GM12891 (cell line): ENCODE measurements at regions not wholly inside any gene's neighbourhood (a gene's known extent, or its start where the extent isn't known, plus 50 kb on each side); places are given as distances from the start of the nearest gene placed in this dataset.

Source experiments
- POLR2A ChIP-seq: IDR thresholded peaks from 2 replicates; pipeline ENCODE4 v1.6.1; 2011; ENCODE audit warnings: low read depth, low read length, control low read depth
- TAF1 ChIP-seq: IDR thresholded peaks from 2 replicates; pipeline ENCODE4 v1.6.1; 2011; ENCODE audit warnings: low read depth, low read length, control low read depth

DNA sequence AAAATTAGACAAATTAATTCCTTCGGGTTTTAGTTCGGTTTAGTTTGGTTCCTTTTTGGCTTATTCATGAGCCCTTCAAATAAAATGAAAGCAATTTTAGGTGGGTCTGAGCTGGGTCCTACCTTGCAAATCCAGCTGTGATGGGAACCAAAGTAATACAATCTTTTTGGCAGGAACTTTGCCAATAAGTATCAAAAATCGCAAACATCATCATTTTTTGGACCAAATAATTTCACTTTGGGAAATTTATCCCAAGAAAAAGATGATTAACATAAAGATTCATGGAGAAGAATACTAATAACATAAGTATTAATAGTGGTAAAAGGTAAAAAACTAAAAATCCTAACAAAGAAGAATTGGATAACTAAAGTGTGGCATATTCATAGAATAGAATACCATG, 67.8 kb upstream of the MYOCD start:
- no peak for TF ChIP-seq TAF1
- no peak for TF ChIP-seq POLR2A
